HFFc6 (cell line): ENCODE measurements at regions not wholly inside any gene's neighbourhood (a gene's known extent, or its start where the extent isn't known, plus 50 kb on each side); places are given as distances from the start of the nearest gene placed in this dataset.
"Not testable (repeated sequence)": the region's sequence is repeated elsewhere in the genome, so short reads cannot be mapped to it uniquely, and the experiment has no call there.

Experiments
- DNase-seq: peaks from one replicate; pipeline ENCODE4 v3.0.0-alpha.2; 2018
- H3K27ac Mint-ChIP-seq: 2 replicates; pipeline ENCODE4 v1.8.0; 2020; ENCODE audit warnings: mild to moderate bottlenecking, mixed read lengths
- H3K27me3 Mint-ChIP-seq: 2 replicates; pipeline ENCODE4 v1.8.0; 2021; ENCODE audit warnings: mild to moderate bottlenecking, moderate library complexity, mixed read lengths; ENCODE audit not compliant: insufficient read depth
- H3K36me3 Mint-ChIP-seq: 2 replicates; pipeline ENCODE4 v1.8.0; 2021; ENCODE audit warnings: low read depth, mixed read lengths
- H3K4me1 Mint-ChIP-seq: 2 replicates; pipeline ENCODE4 v1.8.0; 2020; ENCODE audit warnings: low read depth, mixed read lengths
- H3K4me3 Mint-ChIP-seq: 2 replicates; pipeline ENCODE4 v1.8.0; 2020; ENCODE audit warnings: mild to moderate bottlenecking, moderate library complexity, mixed read lengths
- H3K9me3 Mint-ChIP-seq: 2 replicates; pipeline ENCODE4 v1.8.0; 2020; ENCODE audit warnings: mild to moderate bottlenecking, mixed read lengths
- TF ChIP-seq, protein P1 (sequence below): fragments of 200-600 bp; sonication (generic); IDR thresholded peaks from 2 replicates; pipeline ENCODE4 v1.5.0; 2021; ENCODE audit warnings: antibody characterized with exemption, mild to moderate bottlenecking

GRCh38 chr6:104449918-104450317 is 409.8 kb downstream of the HACE1 start:
- DNase-seq = no peak
- Mint-ChIP-seq H3K27ac (no peak overlapping the region), H3K27me3 (no peaks in the 10 kb centered on the region), H3K36me3 (no peaks in the 10 kb centered on the region), H3K4me1 (no peaks in the 10 kb centered on the region), H3K4me3 (no peak overlapping the region), H3K9me3 (peaks cover 13% of the 10 kb centered on the region; the same call in 1 of the 2 replicates)
- TF ChIP-seq, protein P1, sequence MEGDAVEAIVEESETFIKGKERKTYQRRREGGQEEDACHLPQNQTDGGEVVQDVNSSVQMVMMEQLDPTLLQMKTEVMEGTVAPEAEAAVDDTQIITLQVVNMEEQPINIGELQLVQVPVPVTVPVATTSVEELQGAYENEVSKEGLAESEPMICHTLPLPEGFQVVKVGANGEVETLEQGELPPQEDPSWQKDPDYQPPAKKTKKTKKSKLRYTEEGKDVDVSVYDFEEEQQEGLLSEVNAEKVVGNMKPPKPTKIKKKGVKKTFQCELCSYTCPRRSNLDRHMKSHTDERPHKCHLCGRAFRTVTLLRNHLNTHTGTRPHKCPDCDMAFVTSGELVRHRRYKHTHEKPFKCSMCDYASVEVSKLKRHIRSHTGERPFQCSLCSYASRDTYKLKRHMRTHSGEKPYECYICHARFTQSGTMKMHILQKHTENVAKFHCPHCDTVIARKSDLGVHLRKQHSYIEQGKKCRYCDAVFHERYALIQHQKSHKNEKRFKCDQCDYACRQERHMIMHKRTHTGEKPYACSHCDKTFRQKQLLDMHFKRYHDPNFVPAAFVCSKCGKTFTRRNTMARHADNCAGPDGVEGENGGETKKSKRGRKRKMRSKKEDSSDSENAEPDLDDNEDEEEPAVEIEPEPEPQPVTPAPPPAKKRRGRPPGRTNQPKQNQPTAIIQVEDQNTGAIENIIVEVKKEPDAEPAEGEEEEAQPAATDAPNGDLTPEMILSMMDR = no peak

DNA sequence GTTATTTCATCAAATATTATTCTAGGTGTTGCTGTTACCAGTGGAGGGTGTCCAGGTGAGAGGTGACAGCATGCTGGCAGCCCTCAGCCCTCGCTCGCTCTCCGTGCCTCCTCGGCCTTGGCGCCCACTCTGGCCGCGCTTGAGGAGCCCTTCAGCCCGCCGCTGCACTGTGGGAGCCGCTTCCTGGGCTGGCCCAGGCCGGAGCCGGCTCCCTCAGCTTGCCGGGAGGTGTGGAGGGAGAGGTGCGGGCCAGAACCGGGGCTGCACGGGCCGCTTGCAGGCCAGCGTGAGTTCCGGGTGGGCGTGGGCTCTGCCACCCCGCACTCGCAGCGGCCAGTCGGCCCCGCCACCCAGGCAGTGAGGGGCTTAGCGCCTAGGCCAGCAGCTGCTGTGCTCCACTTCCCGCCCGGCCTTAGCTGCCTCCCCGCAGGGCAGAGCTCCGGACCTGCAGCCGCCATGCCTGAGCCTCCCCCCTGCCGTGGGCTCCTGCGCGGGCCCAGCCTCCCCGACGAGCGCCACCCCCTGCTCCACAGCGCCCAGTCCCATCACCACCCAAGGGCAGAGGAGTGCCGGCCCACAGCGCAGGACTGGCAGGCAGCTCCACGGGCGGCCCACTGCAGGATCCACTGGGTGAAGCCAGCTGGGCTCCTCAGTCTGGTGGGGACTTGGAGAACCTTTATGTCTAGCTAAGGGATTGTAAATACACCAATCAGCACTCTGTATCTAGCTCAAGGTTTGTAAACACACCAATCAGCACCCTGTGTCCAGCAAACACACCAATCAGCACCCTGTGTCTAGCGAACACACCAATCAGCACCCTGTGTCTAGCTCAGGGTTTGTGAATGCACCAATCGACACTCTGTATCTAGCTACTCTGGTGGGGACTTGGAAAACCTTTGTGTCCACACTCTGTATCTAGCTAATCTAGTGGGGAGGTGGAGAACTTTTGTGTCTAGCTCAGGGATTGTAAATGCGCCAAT is 413.3 kb downstream of the HACE1 start:
- H3K27ac Mint-ChIP-seq, DNase-seq, H3K27me3 Mint-ChIP-seq, H3K4me3 Mint-ChIP-seq, H3K4me1 Mint-ChIP-seq, H3K36me3 Mint-ChIP-seq: not testable (repeated sequence)
- peaks cover 13% of the 10 kb centered on the region; the same call in 1 of the 2 replicates for H3K9me3 Mint-ChIP-seq

DNA sequence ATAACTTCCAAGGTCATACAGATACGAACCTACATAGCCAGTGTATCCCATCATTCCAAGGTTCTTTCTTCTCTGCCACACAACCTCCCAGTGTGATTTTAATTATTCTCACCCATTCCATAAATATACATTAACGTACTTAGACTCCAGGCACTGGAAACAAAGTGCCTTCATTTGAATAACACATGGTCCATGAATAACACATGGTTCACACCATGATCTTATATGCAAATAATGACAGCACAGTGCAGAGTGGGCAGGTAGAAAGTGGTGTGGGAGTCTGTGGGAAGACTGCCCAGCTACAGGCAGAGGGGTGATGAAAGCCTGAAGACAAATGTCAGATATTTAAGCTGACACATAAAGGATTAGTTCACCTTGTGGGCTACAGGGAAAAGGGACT is 425.2 kb downstream of the HACE1 start:
- Mint-ChIP-seq H3K9me3 (peaks cover 33% of the 10 kb centered on the region), H3K4me1 (no peaks in the 10 kb centered on the region), H3K27me3 (no peaks in the 10 kb centered on the region), H3K36me3 (no peaks in the 10 kb centered on the region; the same call in 1 of the 2 replicates), H3K4me3 (no peak overlapping the region), H3K27ac (no peak overlapping the region)
- TF ChIP-seq, protein P1 = no peak
- no peak for DNase-seq

GRCh38 chr6:104431096-104431495 is 428.6 kb downstream of the HACE1 start:
- Mint-ChIP-seq H3K36me3 (no peaks in the 10 kb centered on the region; the same call in 1 of the 2 replicates), H3K4me3 (no peak overlapping the region), H3K9me3 (peaks cover 42% of the 10 kb centered on the region), H3K4me1 (no peaks in the 10 kb centered on the region), H3K27me3 (no peaks in the 10 kb centered on the region), H3K27ac (no peak overlapping the region)
- no peak for DNase-seq
- TF ChIP-seq, protein P1 = no peak

DNA sequence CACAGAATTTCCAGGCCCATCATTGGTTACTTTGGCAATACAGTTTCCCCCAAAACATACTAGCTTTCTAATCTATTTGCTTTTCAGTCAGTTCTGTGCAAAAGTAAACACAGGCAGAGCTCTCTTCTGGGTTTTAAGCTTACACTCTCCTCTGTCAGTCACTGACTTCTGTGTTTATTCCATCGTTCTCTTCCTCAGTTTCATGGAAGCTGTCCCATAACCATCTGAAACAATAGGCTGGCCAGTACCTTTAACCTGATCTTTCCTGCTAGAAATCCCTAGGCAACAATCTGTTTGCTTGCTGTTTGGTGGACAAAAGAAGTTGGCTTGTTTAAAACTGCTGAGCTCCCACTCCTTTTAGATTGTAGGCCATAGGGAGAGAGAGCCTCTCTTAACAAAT is 431.5 kb downstream of the HACE1 start:
- Mint-ChIP-seq H3K4me3 (no peak overlapping the region), H3K27me3 (no peaks in the 10 kb centered on the region), H3K36me3 (no peaks in the 10 kb centered on the region; the same call in 1 of the 2 replicates), H3K9me3 (peaks cover 57% of the 10 kb centered on the region), H3K27ac (no peak overlapping the region), H3K4me1 (no peaks in the 10 kb centered on the region)
- TF ChIP-seq, protein P1 = no peak
- no peak for DNase-seq

DNA sequence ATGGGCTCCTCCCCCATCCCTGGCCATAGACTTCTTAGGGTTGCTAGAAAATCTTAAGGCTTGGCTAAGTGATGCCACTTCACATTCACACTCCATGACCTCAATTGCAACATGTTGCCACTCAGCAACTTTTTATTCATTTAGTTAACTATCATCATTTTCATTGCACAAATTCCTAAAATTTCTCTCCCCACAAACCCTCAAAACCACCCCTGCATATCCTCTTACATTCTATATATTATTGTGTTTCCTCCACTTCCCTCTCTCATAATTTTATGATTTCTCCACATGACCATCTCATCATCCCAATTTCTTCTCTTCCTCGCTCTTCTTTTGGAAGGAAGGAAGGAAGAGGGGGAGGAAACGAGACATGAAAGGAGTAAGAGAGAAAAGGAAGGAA is 436.0 kb downstream of the HACE1 start:
- no peak overlapping the region for H3K27ac Mint-ChIP-seq
- H3K36me3 Mint-ChIP-seq = no peaks in the 10 kb centered on the region; the same call in 1 of the 2 replicates
- H3K9me3 Mint-ChIP-seq = peaks cover 60% of the 10 kb centered on the region
- no peaks in the 10 kb centered on the region for H3K4me1 Mint-ChIP-seq
- H3K4me3 Mint-ChIP-seq = no peak overlapping the region
- TF ChIP-seq, protein P1 = no peak
- H3K27me3 Mint-ChIP-seq = no peaks in the 10 kb centered on the region
- no peak for DNase-seq
